HFFc6 (cell line): ENCODE measurements at regions not wholly inside any gene's neighbourhood (a gene's known extent, or its start where the extent isn't known, plus 50 kb on each side); places are given as distances from the start of the nearest gene placed in this dataset.

Source experiments
- DNase-seq: peaks from one replicate; pipeline ENCODE4 v3.0.0-alpha.2; 2018
- H3K27ac Mint-ChIP-seq: 2 replicates; pipeline ENCODE4 v1.8.0; 2020; ENCODE audit warnings: mild to moderate bottlenecking, mixed read lengths
- H3K27me3 Mint-ChIP-seq: 2 replicates; pipeline ENCODE4 v1.8.0; 2021; ENCODE audit warnings: mild to moderate bottlenecking, moderate library complexity, mixed read lengths; ENCODE audit not compliant: insufficient read depth
- H3K36me3 Mint-ChIP-seq: 2 replicates; pipeline ENCODE4 v1.8.0; 2021; ENCODE audit warnings: low read depth, mixed read lengths
- H3K4me1 Mint-ChIP-seq: 2 replicates; pipeline ENCODE4 v1.8.0; 2020; ENCODE audit warnings: low read depth, mixed read lengths
- H3K4me3 Mint-ChIP-seq: 2 replicates; pipeline ENCODE4 v1.8.0; 2020; ENCODE audit warnings: mild to moderate bottlenecking, moderate library complexity, mixed read lengths
- H3K9me3 Mint-ChIP-seq: 2 replicates; pipeline ENCODE4 v1.8.0; 2020; ENCODE audit warnings: mild to moderate bottlenecking, mixed read lengths
- TF ChIP-seq, protein P1 (sequence below): fragments of 200-600 bp; sonication (generic); IDR thresholded peaks from 2 replicates; pipeline ENCODE4 v1.5.0; 2021; ENCODE audit warnings: antibody characterized with exemption, mild to moderate bottlenecking

DNA sequence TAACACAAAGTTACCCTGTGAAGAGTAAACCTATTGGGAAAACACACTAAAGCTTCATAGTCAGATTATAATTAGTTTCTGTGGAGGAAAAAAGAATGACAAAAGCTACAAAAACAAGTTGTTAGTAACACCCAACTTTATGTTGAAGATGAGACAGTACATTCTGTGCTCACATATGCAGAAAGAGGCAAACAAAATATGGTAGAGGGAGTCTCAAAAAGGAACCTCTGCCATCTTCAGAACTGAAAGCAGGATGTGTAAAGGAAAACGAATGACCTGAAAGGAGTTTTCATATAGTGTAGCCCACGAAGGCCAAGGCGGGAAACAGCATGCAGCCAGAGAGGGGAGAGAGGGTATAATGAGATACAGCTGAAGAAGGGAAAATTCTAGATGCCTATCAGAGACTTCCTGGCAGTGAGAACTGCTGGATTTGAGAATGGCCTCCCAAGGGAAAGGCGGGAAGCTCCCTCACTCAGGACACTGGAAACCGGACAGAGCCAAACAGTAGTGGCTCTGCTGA lies 84.1 kb upstream of the HEY2 start:
- no peak for DNase-seq
- Mint-ChIP-seq H3K4me3 (no peak overlapping the region), H3K27ac (no peak overlapping the region), H3K9me3 (no peaks in the 10 kb centered on the region; the same call in 1 of the 2 replicates), H3K4me1 (no peaks in the 10 kb centered on the region), H3K36me3 (no peaks in the 10 kb centered on the region), H3K27me3 (no peaks in the 10 kb centered on the region; the same call in 1 of the 2 replicates)
- TF ChIP-seq, protein P1, sequence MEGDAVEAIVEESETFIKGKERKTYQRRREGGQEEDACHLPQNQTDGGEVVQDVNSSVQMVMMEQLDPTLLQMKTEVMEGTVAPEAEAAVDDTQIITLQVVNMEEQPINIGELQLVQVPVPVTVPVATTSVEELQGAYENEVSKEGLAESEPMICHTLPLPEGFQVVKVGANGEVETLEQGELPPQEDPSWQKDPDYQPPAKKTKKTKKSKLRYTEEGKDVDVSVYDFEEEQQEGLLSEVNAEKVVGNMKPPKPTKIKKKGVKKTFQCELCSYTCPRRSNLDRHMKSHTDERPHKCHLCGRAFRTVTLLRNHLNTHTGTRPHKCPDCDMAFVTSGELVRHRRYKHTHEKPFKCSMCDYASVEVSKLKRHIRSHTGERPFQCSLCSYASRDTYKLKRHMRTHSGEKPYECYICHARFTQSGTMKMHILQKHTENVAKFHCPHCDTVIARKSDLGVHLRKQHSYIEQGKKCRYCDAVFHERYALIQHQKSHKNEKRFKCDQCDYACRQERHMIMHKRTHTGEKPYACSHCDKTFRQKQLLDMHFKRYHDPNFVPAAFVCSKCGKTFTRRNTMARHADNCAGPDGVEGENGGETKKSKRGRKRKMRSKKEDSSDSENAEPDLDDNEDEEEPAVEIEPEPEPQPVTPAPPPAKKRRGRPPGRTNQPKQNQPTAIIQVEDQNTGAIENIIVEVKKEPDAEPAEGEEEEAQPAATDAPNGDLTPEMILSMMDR: no peak

DNA sequence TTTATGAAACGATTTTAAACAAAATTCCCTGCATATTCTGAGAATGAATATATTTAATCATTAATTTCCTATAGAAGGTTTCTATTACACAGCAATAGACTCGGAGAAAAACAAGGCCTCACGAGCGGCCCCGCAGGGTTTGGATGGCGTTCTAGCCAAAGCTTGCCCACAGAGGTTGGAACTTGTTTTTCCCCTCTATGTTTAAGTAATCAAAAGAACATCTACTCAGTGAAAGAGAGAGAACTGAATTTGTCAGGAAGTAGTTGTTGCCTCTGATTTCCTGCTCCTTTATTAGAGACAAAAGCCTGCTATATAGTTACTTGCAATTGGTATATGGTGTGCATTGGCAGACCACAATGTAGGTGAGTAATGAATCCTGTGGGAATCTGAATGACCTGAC lies 82.1 kb upstream of the HEY2 start:
- H3K27me3 Mint-ChIP-seq: no peaks in the 10 kb centered on the region
- DNase-seq: no peak

DNA sequence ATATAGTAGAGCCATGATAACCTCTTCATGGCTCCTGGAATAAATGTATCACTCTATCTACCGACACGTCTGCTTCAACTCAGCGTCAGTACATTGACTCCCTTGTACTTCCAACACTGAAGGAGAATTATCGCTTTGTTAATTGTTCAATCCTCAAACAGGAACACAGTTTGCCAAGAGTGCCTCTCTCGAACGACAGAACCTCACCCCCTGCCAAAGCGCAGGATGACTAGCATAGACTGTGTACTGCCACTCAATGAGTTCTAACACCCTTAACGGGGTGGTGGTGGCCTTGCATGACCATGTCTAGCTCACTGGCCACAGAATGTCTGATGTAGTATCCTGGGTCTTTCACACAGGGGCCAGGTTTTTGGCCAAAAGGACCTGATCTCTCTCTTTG lies 81.4 kb upstream of the HEY2 start:
- TF ChIP-seq, protein P1: no peak
- DNase-seq: no peak
- Mint-ChIP-seq H3K9me3 (no peaks in the 10 kb centered on the region; the same call in 1 of the 2 replicates), H3K27ac (no peak overlapping the region), H3K36me3 (no peaks in the 10 kb centered on the region), H3K4me3 (no peak overlapping the region), H3K27me3 (peaks cover 2% of the 10 kb centered on the region; the same call in 1 of the 2 replicates), H3K4me1 (no peaks in the 10 kb centered on the region)

More for the DNA sequence above, 82.1 kb upstream of the HEY2 start:
- Mint-ChIP-seq H3K27ac (no peak overlapping the region), H3K36me3 (no peaks in the 10 kb centered on the region), H3K4me1 (no peaks in the 10 kb centered on the region), H3K4me3 (no peak overlapping the region), H3K9me3 (no peaks in the 10 kb centered on the region; the same call in 1 of the 2 replicates)
- TF ChIP-seq, protein P1: no peak

DNA sequence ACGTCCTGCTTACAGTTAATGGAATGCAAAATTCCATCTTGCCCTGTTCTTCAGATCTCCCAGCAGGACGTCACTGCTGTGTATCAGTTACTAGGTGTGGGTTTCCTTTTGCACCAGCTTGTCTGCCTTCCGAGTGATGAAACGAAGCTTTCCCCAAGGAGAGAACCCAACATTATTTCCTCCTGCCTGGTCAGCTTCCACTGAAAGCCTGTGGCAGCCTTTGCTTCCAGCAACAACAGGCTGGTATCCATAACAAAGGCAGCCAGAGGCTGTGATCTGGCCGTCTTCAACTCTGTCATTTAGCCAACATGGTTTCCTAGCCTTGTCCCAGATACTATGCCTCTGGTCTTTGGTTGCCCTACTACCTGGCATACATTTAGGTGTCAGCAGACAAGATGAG lies 78.9 kb upstream of the HEY2 start:
- no peak overlapping the region for H3K4me3 Mint-ChIP-seq
- H3K27me3 Mint-ChIP-seq: peaks cover 2% of the 10 kb centered on the region; the same call in 1 of the 2 replicates
- TF ChIP-seq, protein P1: no peak
- H3K4me1 Mint-ChIP-seq: no peaks in the 10 kb centered on the region
- H3K27ac Mint-ChIP-seq: no peak overlapping the region
- no peaks in the 10 kb centered on the region; the same call in 1 of the 2 replicates for H3K9me3 Mint-ChIP-seq
- no peak for DNase-seq
- H3K36me3 Mint-ChIP-seq: no peaks in the 10 kb centered on the region

DNA sequence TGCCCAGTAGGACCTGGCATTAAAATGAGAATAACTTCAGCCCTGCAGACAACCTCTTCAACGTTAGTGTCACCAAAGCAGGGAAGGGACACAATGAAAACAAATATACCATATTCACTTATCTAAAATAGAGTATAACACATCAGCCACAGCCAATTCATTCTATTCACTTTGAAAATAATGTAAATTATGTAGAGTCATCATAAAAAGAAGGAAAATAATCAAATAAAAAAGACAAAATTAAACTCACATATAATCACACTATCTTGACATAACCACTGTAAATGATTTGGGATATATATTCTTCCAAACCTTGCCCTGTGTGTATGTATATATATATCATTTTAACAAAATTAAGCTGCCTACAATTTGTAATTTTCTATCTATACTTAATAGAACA lies 78.1 kb upstream of the HEY2 start:
- no peak for DNase-seq
- no peak overlapping the region for H3K4me3 Mint-ChIP-seq
- no peak overlapping the region for H3K27ac Mint-ChIP-seq
- TF ChIP-seq, protein P1: no peak
- no peaks in the 10 kb centered on the region; the same call in 1 of the 2 replicates for H3K9me3 Mint-ChIP-seq
- H3K36me3 Mint-ChIP-seq: no peaks in the 10 kb centered on the region
- H3K4me1 Mint-ChIP-seq: no peaks in the 10 kb centered on the region
- H3K27me3 Mint-ChIP-seq: peaks cover 2% of the 10 kb centered on the region; the same call in 1 of the 2 replicates

DNA sequence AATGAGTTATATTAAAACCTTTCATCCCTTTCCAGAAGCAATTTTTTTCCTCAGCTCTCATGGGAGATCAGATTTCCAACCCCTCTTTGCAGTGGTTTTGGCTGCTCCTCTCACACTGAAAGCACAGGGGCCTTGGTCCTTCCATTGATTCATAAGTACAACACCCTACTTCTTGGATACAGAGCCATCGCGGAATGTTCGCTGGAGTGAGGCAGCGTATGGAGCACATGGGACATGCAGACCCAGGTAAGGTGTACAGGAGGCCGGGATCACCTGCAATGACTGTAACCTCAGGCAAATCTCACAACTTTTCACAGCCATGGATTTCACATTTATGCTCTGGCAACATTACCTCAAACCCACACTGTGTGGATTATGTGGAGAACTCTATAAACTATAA lies 75.2 kb upstream of the HEY2 start:
- Mint-ChIP-seq H3K36me3 (no peaks in the 10 kb centered on the region), H3K27me3 (peaks cover 2% of the 10 kb centered on the region; the same call in 1 of the 2 replicates), H3K4me1 (no peaks in the 10 kb centered on the region), H3K9me3 (no peaks in the 10 kb centered on the region; the same call in 1 of the 2 replicates), H3K4me3 (no peak overlapping the region), H3K27ac (no peak overlapping the region)
- no peak for DNase-seq
- TF ChIP-seq, protein P1: no peak
